ES-I3 (cell line): ENCODE measurements at regions not wholly inside any gene's neighbourhood (a gene's known extent, or its start where the extent isn't known, plus 50 kb on each side); places are given as distances from the start of the nearest gene placed in this dataset.

Experiments used
- H3K36me3 ChIP-seq: 2 replicates; pipeline ENCODE4 v1.6.1; 2013; ENCODE audit warnings: mild to moderate bottlenecking, low read length, control low read depth, moderate library complexity; ENCODE audit not compliant: insufficient read depth
- H3K4me1 ChIP-seq: 2 replicates; pipeline ENCODE4 v1.6.1; 2013; ENCODE audit warnings: mild to moderate bottlenecking, control low read depth, low read length; ENCODE audit not compliant: insufficient read depth
- H3K9ac ChIP-seq: 2 replicates; pipeline ENCODE4 v1.6.1; 2013; ENCODE audit warnings: low read depth, mild to moderate bottlenecking, low read length, moderate library complexity
- H3K9me3 ChIP-seq: 2 replicates; pipeline ENCODE4 v1.6.1; 2013; ENCODE audit warnings: mild to moderate bottlenecking, low read length, moderate library complexity; ENCODE audit not compliant: control insufficient read depth, insufficient read depth

DNA sequence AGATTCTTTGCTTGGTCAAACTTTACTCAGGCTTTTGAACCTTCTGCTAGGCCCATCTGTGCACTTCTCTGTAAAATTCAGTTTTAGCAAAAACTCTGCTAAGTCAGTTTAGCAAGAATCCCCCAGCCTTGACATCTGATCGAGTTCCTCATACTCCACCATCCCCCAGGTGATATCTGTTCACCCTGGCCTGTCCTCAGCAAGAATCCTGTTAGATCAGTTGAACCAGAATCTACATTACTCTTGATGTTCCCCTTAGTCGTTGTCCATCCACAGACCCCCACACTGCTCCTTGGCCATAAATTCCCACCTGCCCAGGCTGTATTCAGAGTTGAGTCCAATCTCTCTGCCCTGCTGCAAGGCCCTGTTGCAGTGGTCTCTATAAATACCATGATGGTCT, 162.6 kb downstream of the ZNF674 start:
- H3K9me3 ChIP-seq: peaks cover 12% of the 10 kb centered on the region; the same call in 1 of the 2 replicates
- no peaks in the 10 kb centered on the region for H3K36me3 ChIP-seq
- H3K9ac ChIP-seq: no peak overlapping the region
- no peaks in the 10 kb centered on the region for H3K4me1 ChIP-seq

GRCh38 chrX:46381630-46382029, 163.6 kb downstream of the ZNF674 start:
- no peaks in the 10 kb centered on the region for H3K36me3 ChIP-seq
- no peak overlapping the region for H3K9ac ChIP-seq
- no peaks in the 10 kb centered on the region for H3K4me1 ChIP-seq
- peaks cover 12% of the 10 kb centered on the region; the same call in 1 of the 2 replicates for H3K9me3 ChIP-seq

- peaks cover 12% of the 10 kb centered on the region; the same call in 1 of the 2 replicates for H3K9me3 ChIP-seq
- no peaks in the 10 kb centered on the region for H3K36me3 ChIP-seq
- H3K4me1 ChIP-seq: peaks cover 12% of the 10 kb centered on the region
- no peak overlapping the region for H3K9ac ChIP-seq
Observed at GRCh38 chrX:46380148-46380752, 165.0 kb downstream of the ZNF674 start.

- H3K4me1 ChIP-seq: peaks cover 14% of the 10 kb centered on the region
- H3K9ac ChIP-seq: no peak overlapping the region
- H3K36me3 ChIP-seq: no peaks in the 10 kb centered on the region
- H3K9me3 ChIP-seq: peaks cover 10% of the 10 kb centered on the region; the same call in 1 of the 2 replicates
Observed at GRCh38 chrX:46376246-46376885, 168.9 kb downstream of the ZNF674 start.

DNA sequence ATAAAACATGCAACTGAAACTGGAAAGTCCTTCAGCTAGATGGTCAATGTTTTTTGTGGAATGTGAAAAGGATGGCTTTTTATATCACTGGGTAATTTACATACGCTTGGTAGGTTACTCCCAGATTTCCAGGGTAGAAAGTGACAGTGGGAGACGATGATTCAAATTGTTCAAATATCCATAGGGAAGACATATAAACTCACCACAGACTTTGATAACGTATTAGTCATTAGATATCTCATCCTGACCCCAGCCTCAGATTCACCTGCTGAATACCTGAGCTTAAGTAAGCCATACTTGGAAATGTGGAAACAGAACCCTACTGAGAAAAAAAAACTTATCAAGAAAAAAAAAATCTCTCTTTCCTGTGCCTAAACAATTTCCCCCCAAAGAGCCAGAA, 169.4 kb downstream of the ZNF674 start:
- H3K4me1 ChIP-seq: peaks cover 14% of the 10 kb centered on the region
- no peaks in the 10 kb centered on the region for H3K36me3 ChIP-seq
- no peak overlapping the region for H3K9ac ChIP-seq
- peaks cover 10% of the 10 kb centered on the region; the same call in 1 of the 2 replicates for H3K9me3 ChIP-seq

DNA sequence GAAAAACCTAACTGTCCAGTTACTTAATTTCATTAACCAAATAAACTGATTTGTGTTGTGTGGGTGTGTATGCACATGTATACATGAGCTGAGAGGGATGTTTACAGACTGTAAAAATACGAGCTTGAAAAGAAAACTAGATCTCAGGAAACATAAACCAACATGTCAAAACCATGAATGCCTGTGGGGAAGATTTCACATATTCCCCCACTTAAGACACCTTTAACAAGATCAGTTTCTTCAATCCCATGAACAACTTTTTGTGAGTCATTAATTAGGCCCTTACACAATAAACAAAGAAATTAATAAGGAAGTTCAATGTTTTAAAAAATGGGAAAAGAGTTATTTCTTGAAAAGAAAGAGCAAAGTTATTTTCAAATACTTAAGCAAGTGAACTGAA, 170.8 kb downstream of the ZNF674 start:
- Histone ChIP-seq H3K4me1 (peaks cover 14% of the 10 kb centered on the region), H3K36me3 (no peaks in the 10 kb centered on the region), H3K9ac (no peak overlapping the region), H3K9me3 (peaks cover 9% of the 10 kb centered on the region; the same call in 1 of the 2 replicates)

DNA sequence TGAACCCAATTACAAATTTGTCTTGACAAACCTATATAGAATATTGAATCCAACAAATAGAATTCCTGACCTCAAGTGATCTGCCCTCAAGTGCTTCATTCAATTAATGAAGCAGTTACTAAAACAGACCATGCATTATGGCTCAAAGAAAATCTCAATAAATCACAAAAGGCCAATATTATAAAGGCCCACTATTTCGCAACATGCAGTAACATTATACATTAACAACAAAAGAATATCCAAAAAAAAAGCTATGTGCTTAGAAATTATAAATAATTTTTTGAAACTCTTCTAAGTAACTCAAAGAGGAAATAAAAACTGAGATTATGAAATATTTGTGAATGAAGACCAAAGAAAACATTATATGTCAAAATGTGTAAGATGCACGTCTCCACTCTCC, 177.7 kb downstream of the ZNF674 start:
- peaks cover 17% of the 10 kb centered on the region for H3K4me1 ChIP-seq
- no peak overlapping the region for H3K9ac ChIP-seq
- no peaks in the 10 kb centered on the region for H3K36me3 ChIP-seq
- no peaks in the 10 kb centered on the region for H3K9me3 ChIP-seq

DNA sequence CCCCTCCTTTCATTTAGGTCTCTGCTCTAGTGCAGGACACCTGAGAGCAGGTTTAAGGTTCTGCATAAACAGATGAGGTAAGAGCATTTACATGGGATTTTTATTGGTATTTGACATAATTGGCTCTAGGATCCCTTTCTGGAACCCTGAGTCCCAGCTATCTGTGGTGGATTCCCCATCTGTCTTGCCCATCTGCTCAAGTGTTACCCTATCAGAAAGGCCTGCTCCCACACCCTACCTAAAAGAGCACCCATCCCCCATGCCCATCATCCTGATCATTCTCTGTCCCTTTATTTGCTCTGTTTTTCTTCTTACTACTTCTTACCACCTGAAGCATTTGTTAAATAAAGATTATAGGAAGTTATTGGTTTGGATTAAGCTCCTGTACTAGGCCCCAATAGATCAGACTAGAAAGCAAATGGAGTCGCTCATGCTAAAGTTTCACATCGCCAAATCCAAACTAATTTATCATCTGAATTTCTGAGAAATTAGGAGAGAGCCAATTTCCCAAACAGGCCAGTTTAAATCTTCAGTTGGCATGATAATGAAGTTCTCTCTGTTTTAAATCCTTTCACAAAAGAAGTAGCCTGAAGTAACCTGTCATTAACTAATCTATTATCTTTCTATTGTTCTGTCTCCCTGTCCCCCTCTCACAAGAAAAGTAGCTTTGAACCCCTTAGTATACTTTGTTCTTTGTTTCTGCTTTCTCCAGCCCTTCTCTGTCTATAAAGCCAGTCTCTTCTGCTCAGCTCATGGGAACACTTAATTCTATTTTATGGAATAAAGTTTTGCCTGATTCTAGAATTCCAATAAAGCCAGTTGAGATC, 178.6 kb downstream of the ZNF674 start:
- Histone ChIP-seq H3K9me3 (no peaks in the 10 kb centered on the region), H3K36me3 (no peaks in the 10 kb centered on the region), H3K4me1 (peaks cover 17% of the 10 kb centered on the region), H3K9ac (no peak overlapping the region)

- Histone ChIP-seq H3K36me3 (peaks cover 2% of the 10 kb centered on the region; the same call in 1 of the 2 replicates), H3K4me1 (no peaks in the 10 kb centered on the region), H3K9ac (no peak overlapping the region), H3K9me3 (peaks cover 5% of the 10 kb centered on the region; the same call in 1 of the 2 replicates)
Observed at GRCh38 chrX:46354481-46354880, 190.7 kb downstream of the ZNF674 start.

DNA sequence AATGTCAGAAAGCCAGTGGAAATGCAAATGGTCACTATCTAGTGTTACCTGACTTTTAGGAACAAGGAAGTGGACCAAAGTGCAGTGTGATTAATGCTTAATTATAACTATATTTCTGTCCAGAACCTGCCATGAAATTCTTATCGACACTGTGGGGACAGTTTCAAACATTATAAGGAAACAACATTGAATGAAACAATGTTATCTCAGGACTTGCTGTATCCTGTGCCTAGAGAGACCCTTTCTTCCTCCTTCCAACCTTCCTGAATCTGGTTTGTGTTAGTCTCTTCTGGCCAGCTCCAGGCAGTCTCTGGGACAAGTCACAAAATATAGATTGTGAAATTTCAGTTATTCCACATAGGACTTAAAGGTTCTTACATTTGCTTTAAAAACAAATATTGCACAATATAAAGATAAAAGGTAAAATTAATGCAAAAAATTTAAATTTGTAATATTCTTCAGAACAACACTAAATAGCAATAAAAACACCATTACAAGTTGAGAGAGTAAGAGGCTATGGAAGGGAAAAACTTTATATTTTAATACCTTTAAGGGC, 203.4 kb downstream of the ZNF674 start:
- peaks cover 16% of the 10 kb centered on the region for H3K4me1 ChIP-seq
- H3K36me3 ChIP-seq: no peaks in the 10 kb centered on the region

DNA sequence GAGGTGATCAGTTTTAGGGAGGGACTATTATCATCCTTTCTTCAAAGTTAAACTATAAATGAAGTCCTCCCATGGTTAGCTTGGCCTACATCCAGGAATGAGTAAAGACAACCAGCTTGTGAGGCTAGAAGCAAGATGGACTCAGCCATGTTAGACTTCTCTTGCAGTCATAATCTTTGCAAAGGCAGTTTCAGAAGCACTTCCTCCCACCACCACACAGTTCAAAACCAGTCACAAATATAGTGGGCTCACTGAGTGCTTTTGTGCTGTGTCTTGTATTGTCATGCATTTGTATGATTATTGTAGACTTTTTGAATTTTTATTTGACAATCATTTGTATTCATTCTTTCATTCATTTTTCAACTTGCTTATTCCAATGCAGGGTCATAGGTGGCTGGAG, 204.5 kb downstream of the ZNF674 start:
- peaks cover 16% of the 10 kb centered on the region for H3K4me1 ChIP-seq
- H3K36me3 ChIP-seq: no peaks in the 10 kb centered on the region
- no peak overlapping the region for H3K9ac ChIP-seq
- H3K9me3 ChIP-seq: no peaks in the 10 kb centered on the region

More for the DNA sequence above, 203.4 kb downstream of the ZNF674 start:
- H3K9me3 ChIP-seq: no peaks in the 10 kb centered on the region
- H3K9ac ChIP-seq: no peak overlapping the region

DNA sequence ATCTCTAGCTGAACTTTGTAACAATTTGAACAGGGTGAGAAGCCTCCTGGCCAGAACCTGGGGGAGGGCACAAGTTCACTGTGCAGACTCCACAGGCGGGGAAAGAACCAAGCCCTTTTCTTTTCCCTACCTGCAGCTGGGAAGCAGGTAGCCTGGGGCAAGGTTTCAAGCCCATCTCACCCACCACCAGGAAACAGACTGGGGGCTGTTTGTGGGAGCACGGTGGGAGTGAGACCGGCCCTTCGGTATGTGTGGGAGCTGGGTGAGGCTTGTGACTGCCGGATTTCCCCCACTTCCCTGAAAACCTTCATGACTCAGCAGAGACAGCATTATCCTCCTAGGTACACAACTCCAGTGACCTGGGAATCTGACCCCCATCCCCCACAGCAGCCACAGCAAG, 211.7 kb downstream of the ZNF674 start:
- no peaks in the 10 kb centered on the region for H3K36me3 ChIP-seq
- H3K4me1 ChIP-seq: peaks cover 17% of the 10 kb centered on the region; the same call in 1 of the 2 replicates
- H3K9me3 ChIP-seq: peaks cover 6% of the 10 kb centered on the region; the same call in 1 of the 2 replicates
- no peak overlapping the region for H3K9ac ChIP-seq

DNA sequence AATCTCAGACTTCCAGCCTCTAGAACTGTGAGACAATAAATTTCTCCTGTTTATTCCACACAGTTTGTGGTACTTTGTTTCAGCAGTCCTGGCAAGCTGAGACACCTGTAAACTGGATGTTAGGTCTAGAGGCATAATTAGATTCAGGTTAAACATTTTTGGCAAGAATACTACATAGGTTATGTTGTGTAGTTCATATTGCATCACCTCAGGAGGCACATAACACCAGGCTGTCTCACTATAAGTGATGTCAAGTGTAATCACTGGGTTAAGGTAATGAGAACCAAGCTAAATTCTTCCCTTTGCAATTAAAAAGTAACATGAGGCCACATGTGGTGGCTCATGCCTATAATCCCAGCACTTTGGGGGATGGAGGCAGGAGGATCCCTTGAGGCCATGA, 214.2 kb downstream of the ZNF674 start:
- Histone ChIP-seq H3K4me1 (peaks cover 22% of the 10 kb centered on the region), H3K36me3 (no peaks in the 10 kb centered on the region), H3K9ac (no peak overlapping the region), H3K9me3 (peaks cover 6% of the 10 kb centered on the region; the same call in 1 of the 2 replicates)

DNA sequence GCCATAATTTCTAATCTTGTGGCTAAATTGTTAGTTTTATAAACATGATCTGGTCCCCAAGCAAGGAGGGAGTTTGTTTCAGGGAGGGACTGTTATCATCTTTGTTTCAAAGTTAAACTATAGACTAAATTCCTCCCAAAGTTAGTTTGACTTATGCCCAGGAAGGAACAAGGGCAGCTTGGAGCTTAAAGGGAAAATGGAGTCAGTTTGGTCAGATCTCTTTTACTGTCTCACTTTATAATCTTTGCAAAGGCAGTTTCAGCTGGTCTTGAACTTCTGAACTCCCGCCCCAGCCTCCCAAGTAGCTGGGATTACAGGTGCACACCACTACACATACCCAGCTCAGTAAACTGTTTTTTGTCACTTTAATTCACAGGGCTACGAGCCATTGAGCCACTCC, 214.7 kb downstream of the ZNF674 start:
- no peaks in the 10 kb centered on the region for H3K36me3 ChIP-seq
- no peak overlapping the region for H3K9ac ChIP-seq
- H3K4me1 ChIP-seq: peaks cover 27% of the 10 kb centered on the region
- H3K9me3 ChIP-seq: peaks cover 6% of the 10 kb centered on the region; the same call in 1 of the 2 replicates
